Tibial nerve (tissue), 4 donors: ENCODE measurements at regions not wholly inside any gene's neighbourhood (a gene's known extent, or its start where the extent isn't known, plus 50 kb on each side); places are given as distances from the start of the nearest gene placed in this dataset.

Experiments
- EP300 ChIP-seq, 2 donors: sonication (generic); formaldehyde crosslinking; IDR thresholded peaks; one replicate each; pipeline ENCODE4 v1.6.1; 2017; ENCODE audit warnings: antibody characterized with exemption in 2 of 2, mild to moderate bottlenecking in 1 of 2
- POLR2A ChIP-seq, 2 donors: fragments of 450-650 bp; IDR thresholded peaks; one replicate each; pipeline ENCODE4 v1.6.1; 2017; ENCODE audit warnings: antibody characterized with exemption in 2 of 2, mild to moderate bottlenecking in 2 of 2, moderate library complexity in 2 of 2
- TF ChIP-seq, protein P1 (sequence below), 5 experiments: fragments of 200-600 bp in 3 of 5; fragments of 450-650 bp in 2 of 5; sonication (generic) in 3 of 5; IDR thresholded peaks; one replicate each; pipeline ENCODE4 v1.5.1; 2016 to 2019; ENCODE audit warnings: antibody characterized with exemption in 5 of 5, mild to moderate bottlenecking in 3 of 5, moderate library complexity in 2 of 5

DNA sequence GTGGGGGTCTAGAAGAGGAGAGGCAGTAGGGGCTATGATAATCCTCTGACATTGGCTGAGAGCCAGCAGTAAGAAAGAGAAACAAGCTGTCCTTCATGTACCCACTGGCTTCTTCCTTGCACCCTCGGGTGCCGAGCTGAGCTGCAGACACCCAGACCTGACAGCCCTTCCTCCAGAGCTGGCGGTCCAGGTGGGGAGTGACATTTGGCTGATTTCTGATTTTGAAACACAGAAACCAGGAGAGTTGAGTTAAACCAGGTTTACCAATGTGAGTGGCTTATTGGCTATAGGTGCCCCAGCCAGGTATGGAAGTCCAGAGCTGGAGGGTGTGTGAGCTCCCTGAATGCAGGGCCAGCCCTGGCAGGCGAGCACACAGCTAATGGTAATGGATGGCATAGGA is 59.2 kb downstream of the GADD45G start:
- TF ChIP-seq POLR2A (IDR thresholded peaks at IDR 0.05): no peak
- TF ChIP-seq EP300 (IDR thresholded peaks at IDR 0.05): no peak
- TF ChIP-seq, protein P1, sequence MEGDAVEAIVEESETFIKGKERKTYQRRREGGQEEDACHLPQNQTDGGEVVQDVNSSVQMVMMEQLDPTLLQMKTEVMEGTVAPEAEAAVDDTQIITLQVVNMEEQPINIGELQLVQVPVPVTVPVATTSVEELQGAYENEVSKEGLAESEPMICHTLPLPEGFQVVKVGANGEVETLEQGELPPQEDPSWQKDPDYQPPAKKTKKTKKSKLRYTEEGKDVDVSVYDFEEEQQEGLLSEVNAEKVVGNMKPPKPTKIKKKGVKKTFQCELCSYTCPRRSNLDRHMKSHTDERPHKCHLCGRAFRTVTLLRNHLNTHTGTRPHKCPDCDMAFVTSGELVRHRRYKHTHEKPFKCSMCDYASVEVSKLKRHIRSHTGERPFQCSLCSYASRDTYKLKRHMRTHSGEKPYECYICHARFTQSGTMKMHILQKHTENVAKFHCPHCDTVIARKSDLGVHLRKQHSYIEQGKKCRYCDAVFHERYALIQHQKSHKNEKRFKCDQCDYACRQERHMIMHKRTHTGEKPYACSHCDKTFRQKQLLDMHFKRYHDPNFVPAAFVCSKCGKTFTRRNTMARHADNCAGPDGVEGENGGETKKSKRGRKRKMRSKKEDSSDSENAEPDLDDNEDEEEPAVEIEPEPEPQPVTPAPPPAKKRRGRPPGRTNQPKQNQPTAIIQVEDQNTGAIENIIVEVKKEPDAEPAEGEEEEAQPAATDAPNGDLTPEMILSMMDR (IDR thresholded peaks at IDR 0.05): no peak
